ENCODE measurements at regions not wholly inside any gene's neighbourhood (a gene's known extent, or its start where the extent isn't known, plus 50 kb on each side); places are given as distances from the start of the nearest gene placed in this dataset.
A peak's percentile ranks its signal among the peaks of the same experiment; 100 is the strongest.

DNA sequence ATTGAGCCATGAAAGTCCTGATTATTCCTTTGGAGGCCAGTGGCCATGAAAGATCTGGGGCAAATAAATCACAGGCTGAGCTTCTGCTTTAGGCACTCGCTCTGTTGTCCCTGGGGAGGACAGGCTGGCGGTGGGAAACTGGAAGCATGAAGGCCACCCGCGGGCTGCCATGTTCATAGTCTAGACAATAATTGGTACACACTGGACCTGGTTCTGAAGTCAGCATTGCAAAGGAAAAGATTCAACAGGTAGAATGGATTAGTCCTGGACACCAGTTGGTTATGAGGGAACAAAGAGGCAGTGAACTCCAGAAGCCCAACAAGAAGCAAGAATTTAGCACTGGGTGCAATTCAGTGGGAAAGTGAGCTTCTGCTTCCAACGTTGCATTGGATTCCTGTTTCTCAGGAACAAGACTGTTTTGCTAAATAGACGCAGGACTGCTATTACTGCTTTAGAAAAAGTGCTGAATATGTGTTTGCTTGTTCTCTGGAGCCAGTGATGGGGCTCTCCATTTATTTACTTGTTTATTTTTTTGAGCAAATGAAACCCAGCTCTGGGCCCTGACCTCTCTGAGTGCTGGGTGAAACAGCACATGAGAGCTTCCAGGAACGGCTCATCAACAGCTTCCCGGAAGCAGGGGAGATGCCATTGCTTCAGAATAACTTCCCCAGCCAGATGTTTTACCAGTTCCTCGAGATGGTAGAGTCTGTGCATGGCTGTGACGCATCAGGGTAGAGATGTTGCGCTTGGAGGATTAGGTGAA, 336.4 kb downstream of the ZNF536 start:
- TF ChIP-seq, protein P1, sequence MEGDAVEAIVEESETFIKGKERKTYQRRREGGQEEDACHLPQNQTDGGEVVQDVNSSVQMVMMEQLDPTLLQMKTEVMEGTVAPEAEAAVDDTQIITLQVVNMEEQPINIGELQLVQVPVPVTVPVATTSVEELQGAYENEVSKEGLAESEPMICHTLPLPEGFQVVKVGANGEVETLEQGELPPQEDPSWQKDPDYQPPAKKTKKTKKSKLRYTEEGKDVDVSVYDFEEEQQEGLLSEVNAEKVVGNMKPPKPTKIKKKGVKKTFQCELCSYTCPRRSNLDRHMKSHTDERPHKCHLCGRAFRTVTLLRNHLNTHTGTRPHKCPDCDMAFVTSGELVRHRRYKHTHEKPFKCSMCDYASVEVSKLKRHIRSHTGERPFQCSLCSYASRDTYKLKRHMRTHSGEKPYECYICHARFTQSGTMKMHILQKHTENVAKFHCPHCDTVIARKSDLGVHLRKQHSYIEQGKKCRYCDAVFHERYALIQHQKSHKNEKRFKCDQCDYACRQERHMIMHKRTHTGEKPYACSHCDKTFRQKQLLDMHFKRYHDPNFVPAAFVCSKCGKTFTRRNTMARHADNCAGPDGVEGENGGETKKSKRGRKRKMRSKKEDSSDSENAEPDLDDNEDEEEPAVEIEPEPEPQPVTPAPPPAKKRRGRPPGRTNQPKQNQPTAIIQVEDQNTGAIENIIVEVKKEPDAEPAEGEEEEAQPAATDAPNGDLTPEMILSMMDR (IDR thresholded peaks at IDR 0.05), result no peak
- no peak for TF ChIP-seq POLR2AphosphoS5 (IDR thresholded peaks at IDR 0.05)
- TF ChIP-seq EP300 (IDR thresholded peaks at IDR 0.05), result no peak
- no peak for TF ChIP-seq POLR2A (IDR thresholded peaks at IDR 0.05)
- no peaks in the 10 kb centered on the region for H3K4me1 ChIP-seq
- 86% methylated on average over 11 of the region's 11 CpGs for WGBS
- H3K9me3 ChIP-seq, result no peaks in the 10 kb centered on the region
- no peaks in the 10 kb centered on the region for H3K36me3 ChIP-seq
- no peak overlapping the region for H3K4me3 ChIP-seq
- peak in 1 of 2 donors; percentile 60 for DNase-seq (ENCODE audit: low spot score in 2 of 2)
- no peak overlapping the region for H3K27ac ChIP-seq
- peaks cover 11% of the 10 kb centered on the region for H3K27me3 ChIP-seq

DNA sequence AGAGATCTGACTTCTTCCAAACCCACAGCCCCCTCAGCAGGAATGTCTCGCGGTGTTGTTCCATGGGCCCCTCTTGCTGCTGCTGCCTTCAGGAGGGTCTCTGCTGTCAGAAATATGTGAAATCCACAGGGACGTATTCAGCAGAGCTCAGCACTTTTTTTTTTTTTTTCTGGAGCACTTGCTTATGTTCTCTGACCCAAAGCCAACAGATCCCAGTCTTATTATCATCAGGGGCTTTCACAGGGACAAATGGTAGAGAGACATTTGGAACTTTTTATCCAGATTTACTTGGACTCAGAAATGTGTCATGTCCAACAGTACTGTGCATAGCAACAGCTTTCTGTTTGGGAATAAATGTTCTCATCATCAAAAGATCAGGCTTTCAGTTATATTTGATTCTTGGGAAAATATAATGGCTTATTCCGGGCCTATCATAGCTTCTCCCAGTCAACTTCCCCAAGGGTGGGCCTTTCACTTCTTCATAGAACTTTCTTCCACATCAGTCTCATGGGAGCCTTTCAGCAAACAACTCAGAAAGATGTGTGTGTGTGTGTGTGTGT, 332.7 kb downstream of the ZNF536 start:
- TF ChIP-seq POLR2A (IDR thresholded peaks at IDR 0.05) (no peak), POLR2AphosphoS5 (IDR thresholded peaks at IDR 0.05) (no peak), EP300 (IDR thresholded peaks at IDR 0.05) (no peak)
- no peaks in the 10 kb centered on the region for H3K9me3 ChIP-seq
- WGBS, result 79% methylated on average over 4 of the region's 4 CpGs
- H3K4me3 ChIP-seq, result no peak overlapping the region
- no peak for DNase-seq (ENCODE audit: low spot score in 2 of 2)
- no peak overlapping the region for H3K27ac ChIP-seq
- H3K4me1 ChIP-seq, result no peaks in the 10 kb centered on the region
- no peaks in the 10 kb centered on the region for H3K36me3 ChIP-seq
- H3K27me3 ChIP-seq, result peaks cover 8% of the 10 kb centered on the region

DNA sequence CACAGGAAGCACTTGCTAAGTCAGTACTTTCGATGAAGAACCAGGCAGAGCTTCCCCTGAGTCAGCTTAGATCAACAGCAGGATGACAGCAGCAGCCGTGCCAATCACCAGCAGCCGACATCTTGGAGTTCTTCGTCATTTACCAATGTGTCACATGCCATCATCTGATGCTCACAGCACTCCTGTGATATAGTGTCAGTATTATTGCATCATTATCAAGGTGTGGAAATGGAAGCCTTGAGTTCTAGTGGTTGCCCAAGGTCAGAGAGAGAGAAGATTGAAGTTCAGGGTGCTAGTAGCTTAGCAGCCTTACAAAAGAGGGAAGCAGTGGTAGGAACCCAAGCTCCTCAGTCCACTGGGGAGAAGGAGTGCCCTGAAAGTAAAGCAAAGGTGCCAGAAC, 331.5 kb downstream of the ZNF536 start:
- H3K4me1 ChIP-seq, result no peaks in the 10 kb centered on the region
- H3K27ac ChIP-seq, result no peak overlapping the region
- no peak overlapping the region for H3K4me3 ChIP-seq
- TF ChIP-seq POLR2A (IDR thresholded peaks at IDR 0.05) (no peak), POLR2AphosphoS5 (IDR thresholded peaks at IDR 0.05) (no peak), EP300 (IDR thresholded peaks at IDR 0.05) (no peak)
- TF ChIP-seq, protein P1 (IDR thresholded peaks at IDR 0.05), result no peak
- peak in 1 of 2 donors; percentile 7 for DNase-seq (ENCODE audit: low spot score in 2 of 2)
- WGBS, result 77% methylated on average over 3 of the region's 4 CpGs
- H3K27me3 ChIP-seq, result peaks cover 8% of the 10 kb centered on the region
- no peaks in the 10 kb centered on the region for H3K36me3 ChIP-seq
- H3K9me3 ChIP-seq, result no peaks in the 10 kb centered on the region

DNA sequence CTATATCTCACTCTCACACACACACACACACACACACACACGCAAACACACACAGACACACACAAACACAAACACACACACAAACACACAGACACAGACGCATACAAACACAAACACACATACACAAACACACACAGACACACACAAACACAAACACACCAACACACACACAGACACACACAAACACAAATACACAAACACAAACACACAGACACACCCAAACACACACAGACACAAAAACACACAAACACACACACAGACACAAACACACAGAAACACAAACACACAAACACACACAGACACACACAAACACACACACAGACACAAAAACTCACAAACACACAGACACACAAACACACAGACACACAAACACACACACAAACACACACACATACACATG, 329.0 kb downstream of the ZNF536 start:
- H3K4me1 ChIP-seq, result no peaks in the 10 kb centered on the region
- no peak overlapping the region for H3K4me3 ChIP-seq
- DNase-seq (ENCODE audit: low spot score in 2 of 2), result peak in 1 of 2 donors; percentile 0
- WGBS, result 91% methylated on average over 2 of the region's 2 CpGs
- H3K36me3 ChIP-seq, result no peaks in the 10 kb centered on the region
- no peaks in the 10 kb centered on the region for H3K9me3 ChIP-seq
- H3K27ac ChIP-seq, result no peak overlapping the region
- TF ChIP-seq EP300 (IDR thresholded peaks at IDR 0.05) (no peak), POLR2AphosphoS5 (IDR thresholded peaks at IDR 0.05) (no peak), POLR2A (IDR thresholded peaks at IDR 0.05) (no peak)
- TF ChIP-seq, protein P1 (IDR thresholded peaks at IDR 0.05), result no peak
- peaks cover 3% of the 10 kb centered on the region for H3K27me3 ChIP-seq

DNA sequence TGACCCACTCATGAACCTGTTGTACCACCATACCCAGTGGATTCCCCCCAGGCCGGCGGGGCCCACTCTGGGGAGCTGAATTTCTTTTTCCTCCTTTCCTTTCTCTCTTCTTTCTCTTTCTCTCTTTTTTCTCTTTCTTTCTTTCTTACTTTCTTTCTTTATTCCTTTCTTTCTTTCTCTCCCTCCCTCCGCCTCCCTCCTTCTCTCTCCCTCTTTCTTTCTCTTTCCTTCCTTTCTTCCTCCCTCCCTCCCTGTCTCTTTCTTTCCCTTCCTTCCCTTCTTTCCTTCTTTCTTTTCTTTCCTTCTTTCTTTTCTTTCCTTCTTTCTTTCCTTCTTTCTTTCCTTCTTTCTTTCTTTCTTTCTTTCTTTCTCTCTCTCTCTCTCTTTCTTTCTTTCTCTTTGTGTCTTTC, 327.7 kb downstream of the ZNF536 start:
- peaks cover 7% of the 10 kb centered on the region for H3K27me3 ChIP-seq
- H3K27ac ChIP-seq, result no peak overlapping the region
- H3K4me3 ChIP-seq, result no peak overlapping the region
- no peaks in the 10 kb centered on the region for H3K36me3 ChIP-seq
- WGBS, result 100% methylated on average over 3 of the region's 3 CpGs
- DNase-seq (ENCODE audit: low spot score in 2 of 2), result no peak
- no peak for TF ChIP-seq POLR2A (IDR thresholded peaks at IDR 0.05)
- TF ChIP-seq, protein P1 (IDR thresholded peaks at IDR 0.05), result no peak
- TF ChIP-seq POLR2AphosphoS5 (IDR thresholded peaks at IDR 0.05), result no peak
- TF ChIP-seq EP300 (IDR thresholded peaks at IDR 0.05), result no peak
- H3K4me1 ChIP-seq, result no peaks in the 10 kb centered on the region
- H3K9me3 ChIP-seq, result no peaks in the 10 kb centered on the region
